SK-N-SH (cell line): ENCODE measurements at regions not wholly inside any gene's neighbourhood (a gene's known extent, or its start where the extent isn't known, plus 50 kb on each side); places are given as distances from the start of the nearest gene placed in this dataset.

Experiments used
- CTCF ChIA-PET: fragments of 300-600, 350-600 bp; formaldehyde crosslinking; extraction: SDS; loops from one replicate; lab custom pipeline; 2021; lab: Yijun Ruan, JAX
- POLR2A ChIA-PET: fragments of 350-600 bp; sonication (Branson Sonifier 250); formaldehyde crosslinking; extraction: SDS; loops from one replicate; lab custom pipeline; 2020; ENCODE audit warnings: antibody characterized with exemption, inconsistent platforms; lab: Yijun Ruan, JAX
- DNase-seq: peaks from one replicate; pipeline ENCODE4 v3.0.0; 2012
- H2AFZ ChIP-seq: fragments of 200-600 bp; sonication (generic); 2 replicates; pipeline ENCODE4 v1.8.1; 2016; ENCODE audit warnings: antibody characterized with exemption, mild to moderate bottlenecking, low read depth
- H3F3A ChIP-seq: fragments of 200-600 bp; sonication (generic); replicated peaks from 2 replicates; pipeline ENCODE3; 2016; ENCODE audit warnings: antibody characterized with exemption, mild to moderate bottlenecking; ENCODE audit not compliant: insufficient read depth
- H3K27ac ChIP-seq, 2 experiments: fragments of 200-500 bp in 1 of 2; fragments of 200-600 bp in 1 of 2; sonication (Bioruptor generic) in 1 of 2; sonication (generic), shearing (Covaris generic) in 1 of 2; 2 replicates each; pipeline versions ENCODE4 v1.5.1 to v1.6.1; 2014 to 2016; ENCODE audit warnings: low read depth in 2 of 2, inconsistent platforms in 1 of 2, low read length in 1 of 2, mild to moderate bottlenecking in 1 of 2, mixed read lengths in 1 of 2
- H3K27me3 ChIP-seq: fragments of 200-600 bp; sonication (generic), shearing (Covaris generic); 2 replicates; pipeline ENCODE4 v1.6.1; 2016; ENCODE audit warnings: mixed run types; ENCODE audit not compliant: insufficient read depth
- H3K36me3 ChIP-seq, 2 experiments: fragments of 200-500 bp in 1 of 2; fragments of 200-600 bp in 1 of 2; sonication (Bioruptor generic) in 1 of 2; sonication (generic) in 1 of 2; replicated peaks in 1 of 2; 2 replicates each; pipeline versions ENCODE3 to v1.5.1; 2014 to 2016; ENCODE audit warnings: low read length in 1 of 2, mild to moderate bottlenecking in 1 of 2; ENCODE audit not compliant: insufficient read depth in 2 of 2, control insufficient read depth in 1 of 2
- H3K4me1 ChIP-seq, 2 experiments: fragments of 200-500 bp in 1 of 2; fragments of 200-600 bp in 1 of 2; sonication (Bioruptor generic) in 1 of 2; sonication (generic), shearing (Covaris generic) in 1 of 2; 2 replicates each; pipeline versions ENCODE4 v1.5.1 to v1.6.1; 2014 to 2016; ENCODE audit warnings: low read depth in 1 of 2, low read length in 1 of 2, mixed run types in 1 of 2; ENCODE audit not compliant: insufficient read depth in 2 of 2, control insufficient read depth in 1 of 2
- H3K4me2 ChIP-seq: fragments of 200-600 bp; sonication (generic), shearing (Covaris generic); 2 replicates; pipeline ENCODE4 v1.6.1; 2017; ENCODE audit warnings: mixed run types
- H3K4me3 ChIP-seq, 2 experiments: fragments of 200-500 bp in 1 of 2; fragments of 200-600 bp in 1 of 2; sonication (Bioruptor generic) in 1 of 2; sonication (generic), shearing (Covaris generic) in 1 of 2; 2 replicates each; pipeline versions ENCODE4 v1.5.1 to v1.8.1; 2014 to 2016; ENCODE audit warnings: low read depth in 2 of 2, inconsistent platforms in 1 of 2, low read length in 1 of 2, mild to moderate bottlenecking in 1 of 2, mixed read lengths in 1 of 2, moderate library complexity in 1 of 2
- H3K79me2 ChIP-seq: fragments of 200-600 bp; sonication (generic); 2 replicates; pipeline ENCODE4 v1.8.1; 2017; ENCODE audit warnings: mild to moderate bottlenecking; ENCODE audit not compliant: insufficient read depth
- H3K9ac ChIP-seq: fragments of 200-600 bp; sonication (generic); 2 replicates; pipeline ENCODE4 v1.6.1; 2017; ENCODE audit warnings: mixed run types
- H3K9me2 ChIP-seq: fragments of 200-600 bp; sonication (generic); 2 replicates; pipeline ENCODE4 v1.6.1; 2017; ENCODE audit warnings: mixed run types
- H3K9me3 ChIP-seq: fragments of 200-600 bp; sonication (generic); 2 replicates; pipeline ENCODE4 v1.6.1; 2017; ENCODE audit warnings: mixed run types, mild to moderate bottlenecking, moderate library complexity
- H4K20me1 ChIP-seq: fragments of 200-600 bp; sonication (generic); 2 replicates; pipeline ENCODE4 v1.6.1; 2017; ENCODE audit warnings: mild to moderate bottlenecking, mixed run types; ENCODE audit not compliant: insufficient read depth
- CHD2 ChIP-seq: fragments of 150-350 bp; IDR thresholded peaks from 2 replicates; pipeline ENCODE4 v1.6.1; 2018; ENCODE audit warnings: low read length; ENCODE audit not compliant: partially characterized antibody
- ELF1 ChIP-seq: IDR thresholded peaks from 2 replicates; pipeline ENCODE4 v1.4.0; 2012
- FOSL2 ChIP-seq: IDR thresholded peaks from 2 replicates; pipeline ENCODE4 v1.4.0; 2012; ENCODE audit warnings: low read depth, mild to moderate bottlenecking, moderate library complexity, borderline replicate concordance
- FOXM1 ChIP-seq: IDR thresholded peaks from 2 replicates; pipeline ENCODE4 v1.4.0; 2012; ENCODE audit warnings: low read depth, mild to moderate bottlenecking
- GABPA ChIP-seq: IDR thresholded peaks from 2 replicates; pipeline ENCODE4 v1.4.0; 2012; ENCODE audit warnings: low read depth, mild to moderate bottlenecking
- GATA2 ChIP-seq: sonication (generic); formaldehyde crosslinking; IDR thresholded peaks from 2 replicates; pipeline ENCODE4 v1.5.0; 2020; ENCODE audit warnings: mild to moderate bottlenecking, missing genetic modification reagents
- IRF3 ChIP-seq: fragments of 150-350 bp; IDR thresholded peaks from 2 replicates; pipeline ENCODE4 v1.6.1; 2016; ENCODE audit warnings: mild to moderate bottlenecking, low read depth, low read length
- MXI1 ChIP-seq: IDR thresholded peaks from 2 replicates; pipeline ENCODE4 v1.6.1; 2012; ENCODE audit warnings: mild to moderate bottlenecking, low read depth, low read length, improper control_type of control experiment
- NFIC ChIP-seq: IDR thresholded peaks from 2 replicates; pipeline ENCODE4 v1.4.0; 2012; ENCODE audit warnings: borderline replicate concordance
- RXRA ChIP-seq: IDR thresholded peaks from 2 replicates; pipeline ENCODE4 v1.4.0; 2012; ENCODE audit warnings: low read depth, mild to moderate bottlenecking, borderline replicate concordance
- TAF1 ChIP-seq: IDR thresholded peaks from 2 replicates; pipeline ENCODE4 v1.6.1; 2012; ENCODE audit warnings: low read depth, mild to moderate bottlenecking, low read length, moderate library complexity, borderline replicate concordance
- TEAD4 ChIP-seq: IDR thresholded peaks from 2 replicates; pipeline ENCODE4 v1.4.0; 2012; ENCODE audit warnings: mild to moderate bottlenecking, borderline replicate concordance; ENCODE audit not compliant: insufficient read depth
- YY1 ChIP-seq: IDR thresholded peaks from 2 replicates; pipeline ENCODE4 v1.4.0; 2012; ENCODE audit warnings: low read depth, mild to moderate bottlenecking
- ZBTB33 ChIP-seq: IDR thresholded peaks from 2 replicates; pipeline ENCODE4 v1.4.0; 2012; ENCODE audit warnings: low read depth, borderline replicate concordance
- WGBS: methylation state at CpG from one replicate; pipeline ENCODE4 v1.1.6; 2017; ENCODE audit warnings: low lambda C conversion rate; 5-methylcytosine and 5-hydroxymethylcytosine counted together
- TF ChIP-seq, protein P1 (sequence below): IDR thresholded peaks from 2 replicates; pipeline ENCODE4 v1.4.0; 2012; ENCODE audit warnings: low read depth
- TF ChIP-seq, protein P2 (sequence below): IDR thresholded peaks from 2 replicates; pipeline ENCODE4; 2012
- TF ChIP-seq, protein P3 (sequence below): fragments of 200-600 bp; sonication (generic); IDR thresholded peaks from 2 replicates; pipeline ENCODE4 v1.6.1; 2017; ENCODE audit warnings: antibody characterized with exemption, mild to moderate bottlenecking, moderate library complexity

- Histone ChIP-seq H3K27ac (no peak overlapping the region), H3K9ac (no peak overlapping the region), H4K20me1 (no peaks in the 10 kb centered on the region), H2AFZ (no peak overlapping the region), H3K9me3 (peaks cover under 1% of the 10 kb centered on the region; the same call in 1 of the 2 replicates), H3K9me2 (no peaks in the 10 kb centered on the region), H3K27me3 (no peaks in the 10 kb centered on the region; the same call in 1 of the 2 replicates), H3K36me3 (no peaks in the 10 kb centered on the region), H3K4me3 (no peak overlapping the region), H3K79me2 (no peaks in the 10 kb centered on the region), H3K4me2 (no peak overlapping the region), H3K4me1 (no peaks in the 10 kb centered on the region), H3F3A (no peaks in the 10 kb centered on the region)
- 71% methylated on average over 7 of the region's 7 CpGs for WGBS
- no peak for DNase-seq
- no peak for TF ChIP-seq FOSL2
- no peak for TF ChIP-seq IRF3
- no peak for TF ChIP-seq ELF1
- no peak for TF ChIP-seq TEAD4
- TF ChIP-seq, protein P1, sequence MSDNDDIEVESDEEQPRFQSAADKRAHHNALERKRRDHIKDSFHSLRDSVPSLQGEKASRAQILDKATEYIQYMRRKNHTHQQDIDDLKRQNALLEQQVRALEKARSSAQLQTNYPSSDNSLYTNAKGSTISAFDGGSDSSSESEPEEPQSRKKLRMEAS = no peak
- no peak for TF ChIP-seq TAF1
- no peak for TF ChIP-seq FOXM1
- TF ChIP-seq YY1 = no peak
- no peak for TF ChIP-seq GATA2 (CRISPR knock-in tag)
- TF ChIP-seq, protein P2, sequence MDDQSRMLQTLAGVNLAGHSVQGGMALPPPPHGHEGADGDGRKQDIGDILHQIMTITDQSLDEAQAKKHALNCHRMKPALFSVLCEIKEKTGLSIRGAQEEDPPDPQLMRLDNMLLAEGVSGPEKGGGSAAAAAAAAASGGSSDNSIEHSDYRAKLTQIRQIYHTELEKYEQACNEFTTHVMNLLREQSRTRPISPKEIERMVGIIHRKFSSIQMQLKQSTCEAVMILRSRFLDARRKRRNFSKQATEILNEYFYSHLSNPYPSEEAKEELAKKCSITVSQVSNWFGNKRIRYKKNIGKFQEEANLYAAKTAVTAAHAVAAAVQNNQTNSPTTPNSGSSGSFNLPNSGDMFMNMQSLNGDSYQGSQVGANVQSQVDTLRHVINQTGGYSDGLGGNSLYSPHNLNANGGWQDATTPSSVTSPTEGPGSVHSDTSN = no peak
- TF ChIP-seq RXRA = no peak
- TF ChIP-seq NFIC = no peak
- no peak for TF ChIP-seq CHD2
- TF ChIP-seq MXI1 = no peak
- TF ChIP-seq, protein P3, sequence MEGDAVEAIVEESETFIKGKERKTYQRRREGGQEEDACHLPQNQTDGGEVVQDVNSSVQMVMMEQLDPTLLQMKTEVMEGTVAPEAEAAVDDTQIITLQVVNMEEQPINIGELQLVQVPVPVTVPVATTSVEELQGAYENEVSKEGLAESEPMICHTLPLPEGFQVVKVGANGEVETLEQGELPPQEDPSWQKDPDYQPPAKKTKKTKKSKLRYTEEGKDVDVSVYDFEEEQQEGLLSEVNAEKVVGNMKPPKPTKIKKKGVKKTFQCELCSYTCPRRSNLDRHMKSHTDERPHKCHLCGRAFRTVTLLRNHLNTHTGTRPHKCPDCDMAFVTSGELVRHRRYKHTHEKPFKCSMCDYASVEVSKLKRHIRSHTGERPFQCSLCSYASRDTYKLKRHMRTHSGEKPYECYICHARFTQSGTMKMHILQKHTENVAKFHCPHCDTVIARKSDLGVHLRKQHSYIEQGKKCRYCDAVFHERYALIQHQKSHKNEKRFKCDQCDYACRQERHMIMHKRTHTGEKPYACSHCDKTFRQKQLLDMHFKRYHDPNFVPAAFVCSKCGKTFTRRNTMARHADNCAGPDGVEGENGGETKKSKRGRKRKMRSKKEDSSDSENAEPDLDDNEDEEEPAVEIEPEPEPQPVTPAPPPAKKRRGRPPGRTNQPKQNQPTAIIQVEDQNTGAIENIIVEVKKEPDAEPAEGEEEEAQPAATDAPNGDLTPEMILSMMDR = no peak
- no peak for TF ChIP-seq GABPA
- TF ChIP-seq ZBTB33 = no peak
- CTCF ChIA-PET = interaction anchor here (0.8 kb wide), 1 partner anchor 27 kb away, joined by 4 read pairs; no protein-coding TSS in a partner anchor
- POLR2A ChIA-PET = no interaction called here
These were observed 51.9 kb upstream of the SH3PXD2B start for GRCh38 chr5:172506251-172506650.
